Upper lobe of right lung (tissue), 1 donor: ENCODE measurements at regions not wholly inside any gene's neighbourhood (a gene's known extent, or its start where the extent isn't known, plus 50 kb on each side); places are given as distances from the start of the nearest gene placed in this dataset.

Experiments
- ATAC-seq: fragments of 200-7000 bp; cut with Tn5 transposase; one replicate; pipeline ENCODE4 v1.9.1; 2020; ENCODE audit warnings: mild to moderate bottlenecking, moderate library complexity
- DNase-seq: peaks from one replicate; pipeline ENCODE4 v3.0.0-alpha.2; 2020
- H3K27ac ChIP-seq: fragments of 200-600 bp; one replicate; pipeline ENCODE4 v1.8.0; 2022
- H3K27me3 ChIP-seq: fragments of 200-600 bp; one replicate; pipeline ENCODE4 v1.8.0; 2022; ENCODE audit warnings: mild to moderate bottlenecking
- H3K36me3 ChIP-seq: fragments of 200-600 bp; one replicate; pipeline ENCODE4 v1.8.0; 2022
- H3K4me1 ChIP-seq: fragments of 200-600 bp; one replicate; pipeline ENCODE4 v1.8.0; 2022
- H3K4me3 ChIP-seq: fragments of 200-600 bp; one replicate; pipeline ENCODE4 v1.8.0; 2022; ENCODE audit warnings: mild to moderate bottlenecking
- H3K9me3 ChIP-seq: fragments of 200-600 bp; one replicate; pipeline ENCODE4 v1.8.0; 2022
- CTCF ChIP-seq: fragments of 200-600 bp; IDR thresholded peaks from one replicate; pipeline ENCODE4 v1.8.0; 2022; ENCODE audit warnings: antibody characterized with exemption
- intact Hi-C: fragments of 100-400 bp; cut with DNase I; formaldehyde crosslinking; loops from one replicate; pipeline ENCODE4 v1.11.0; 2022
- donor health status: DM: no; HTN: yes; CAD: no; lungs with severe emphysema.

GRCh38 chr9:117465706-117466105 is 50.8 kb upstream of the ASTN2 start:
- ATAC-seq (no peak), DNase-seq (no peak)
- Histone ChIP-seq H3K4me3 (no peak overlapping the region), H3K4me1 (no peaks in the 10 kb centered on the region), H3K9me3 (no peaks in the 10 kb centered on the region), H3K36me3 (no peaks in the 10 kb centered on the region), H3K27me3 (peaks cover 15% of the 10 kb centered on the region), H3K27ac (no peak overlapping the region)
- no peak for TF ChIP-seq CTCF
- intact Hi-C loops: no loop called here

- H3K36me3 ChIP-seq: no peaks in the 10 kb centered on the region
- peaks cover 15% of the 10 kb centered on the region for H3K27me3 ChIP-seq
- H3K4me3 ChIP-seq: no peak overlapping the region
- H3K9me3 ChIP-seq: no peaks in the 10 kb centered on the region
- H3K27ac ChIP-seq: no peak overlapping the region
- TF ChIP-seq CTCF: no peak
- DNase-seq (no peak), ATAC-seq (no peak)
- no peaks in the 10 kb centered on the region for H3K4me1 ChIP-seq
- intact Hi-C loops: no loop called here
Measured at GRCh38 chr9:117464941-117465616, 50.2 kb upstream of the ASTN2 start.
